MM.1S (cell line): ENCODE measurements at regions not wholly inside any gene's neighbourhood (a gene's known extent, or its start where the extent isn't known, plus 50 kb on each side); places are given as distances from the start of the nearest gene placed in this dataset.

Experiments
- DNase-seq: peaks from one replicate; pipeline ENCODE4 v3.0.0-alpha.2; 2015
- H2AFZ ChIP-seq: fragments of 300-600 bp; sonication (generic); 2 replicates; pipeline ENCODE4 v1.6.0; 2016; ENCODE audit warnings: antibody characterized with exemption, low read length
- H3F3A ChIP-seq: fragments of 300-600 bp; sonication (generic); 2 replicates; pipeline ENCODE4 v1.6.1; 2016; ENCODE audit warnings: mild to moderate bottlenecking, antibody characterized with exemption, low read length, moderate library complexity, mixed read lengths; ENCODE audit not compliant: insufficient read depth
- H3K27ac ChIP-seq: fragments of 300-600 bp; sonication (generic); 2 replicates; pipeline ENCODE4 v1.5.1; 2016; ENCODE audit warnings: mild to moderate bottlenecking, low read length
- H3K27me3 ChIP-seq: fragments of 300-600 bp; sonication (generic); replicated peaks from 2 replicates; pipeline ENCODE4 v1.6.0; 2016; ENCODE audit warnings: low read length; ENCODE audit not compliant: insufficient read depth
- H3K36me3 ChIP-seq: fragments of 300-600 bp; sonication (generic); replicated peaks from 2 replicates; pipeline ENCODE4 v1.6.1; 2016; ENCODE audit warnings: mild to moderate bottlenecking, low read length, mixed read lengths; ENCODE audit not compliant: insufficient read depth
- H3K4me1 ChIP-seq: fragments of 300-600 bp; sonication (generic); 2 replicates; pipeline ENCODE4 v1.6.1; 2016; ENCODE audit warnings: low read length, mixed read lengths
- H3K4me2 ChIP-seq: fragments of 300-600 bp; sonication (generic); 2 replicates; pipeline ENCODE4 v1.6.0; 2016; ENCODE audit warnings: low read depth, low read length
- H3K4me3 ChIP-seq: fragments of 300-600 bp; sonication (generic); 2 replicates; pipeline ENCODE4 v1.5.1; 2016; ENCODE audit warnings: low read length, mixed read lengths
- H3K79me2 ChIP-seq: fragments of 300-600 bp; sonication (generic); 2 replicates; pipeline ENCODE4 v1.6.1; 2016; ENCODE audit warnings: mixed run types, low read length, mixed read lengths
- H3K9ac ChIP-seq: fragments of 300-600 bp; sonication (generic); 2 replicates; pipeline ENCODE4 v1.6.1; 2016; ENCODE audit warnings: low read length, mixed read lengths
- H3K9me2 ChIP-seq: fragments of 300-600 bp; sonication (generic); replicated peaks from 2 replicates; pipeline ENCODE4 v1.6.1; 2016; ENCODE audit warnings: mild to moderate bottlenecking, low read length, mixed read lengths; ENCODE audit not compliant: insufficient read depth
- H3K9me3 ChIP-seq: fragments of 300-600 bp; sonication (generic); replicated peaks from 2 replicates; pipeline ENCODE4 v1.6.1; 2016; ENCODE audit warnings: mild to moderate bottlenecking, low read length, mixed read lengths; ENCODE audit not compliant: insufficient read depth
- H4K20me1 ChIP-seq: fragments of 300-600 bp; sonication (generic); 2 replicates; pipeline ENCODE4 v1.6.1; 2016; ENCODE audit warnings: mild to moderate bottlenecking, low read length, moderate library complexity, mixed read lengths; ENCODE audit not compliant: insufficient read depth
- EZH2 ChIP-seq: fragments of 300-600 bp; sonication (generic); optimal IDR thresholded peaks from 2 replicates; pipeline ENCODE3; 2017; ENCODE audit warnings: low read depth, mild to moderate bottlenecking, antibody characterized with exemption, low read length, mixed read lengths
- EZH2phosphoT487 ChIP-seq: fragments of 300-600 bp; sonication (generic); IDR thresholded peaks from 2 replicates; pipeline ENCODE4 v1.6.1; 2018; ENCODE audit warnings: antibody characterized with exemption, low read length
- TF ChIP-seq, protein P1 (sequence below): fragments of 300-600 bp; sonication (generic); IDR thresholded peaks from 2 replicates; pipeline ENCODE4 v1.5.1; 2016; ENCODE audit warnings: antibody characterized with exemption, low read length, mixed read lengths

DNA sequence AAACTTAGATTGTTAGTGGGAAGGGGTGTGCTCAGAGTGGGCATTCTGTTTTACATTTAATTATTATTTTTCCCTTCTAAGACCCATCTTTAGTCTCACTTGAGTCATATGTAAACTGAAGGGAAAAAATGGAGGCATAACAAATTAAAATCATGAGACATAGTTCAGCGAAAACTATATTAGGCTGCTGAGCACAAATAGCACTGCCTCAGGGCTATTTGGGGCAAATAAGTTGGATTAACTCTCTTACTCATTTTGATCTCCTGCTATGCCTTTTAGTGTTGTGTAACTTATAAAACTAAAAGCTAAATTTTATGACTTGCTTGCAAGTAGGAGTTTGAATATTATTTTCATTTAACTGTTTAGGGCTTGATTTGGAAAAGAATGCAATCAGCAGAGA, 1329.2 kb upstream of the PCDH7 start:
- H3K4me2 ChIP-seq, result no peak overlapping the region
- H3K4me3 ChIP-seq, result no peak overlapping the region
- TF ChIP-seq EZH2phosphoT487 (no peak), EZH2 (no peak)
- TF ChIP-seq, protein P1, sequence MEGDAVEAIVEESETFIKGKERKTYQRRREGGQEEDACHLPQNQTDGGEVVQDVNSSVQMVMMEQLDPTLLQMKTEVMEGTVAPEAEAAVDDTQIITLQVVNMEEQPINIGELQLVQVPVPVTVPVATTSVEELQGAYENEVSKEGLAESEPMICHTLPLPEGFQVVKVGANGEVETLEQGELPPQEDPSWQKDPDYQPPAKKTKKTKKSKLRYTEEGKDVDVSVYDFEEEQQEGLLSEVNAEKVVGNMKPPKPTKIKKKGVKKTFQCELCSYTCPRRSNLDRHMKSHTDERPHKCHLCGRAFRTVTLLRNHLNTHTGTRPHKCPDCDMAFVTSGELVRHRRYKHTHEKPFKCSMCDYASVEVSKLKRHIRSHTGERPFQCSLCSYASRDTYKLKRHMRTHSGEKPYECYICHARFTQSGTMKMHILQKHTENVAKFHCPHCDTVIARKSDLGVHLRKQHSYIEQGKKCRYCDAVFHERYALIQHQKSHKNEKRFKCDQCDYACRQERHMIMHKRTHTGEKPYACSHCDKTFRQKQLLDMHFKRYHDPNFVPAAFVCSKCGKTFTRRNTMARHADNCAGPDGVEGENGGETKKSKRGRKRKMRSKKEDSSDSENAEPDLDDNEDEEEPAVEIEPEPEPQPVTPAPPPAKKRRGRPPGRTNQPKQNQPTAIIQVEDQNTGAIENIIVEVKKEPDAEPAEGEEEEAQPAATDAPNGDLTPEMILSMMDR, result no peak
- H3K4me1 ChIP-seq, result no peaks in the 10 kb centered on the region
- H2AFZ ChIP-seq, result no peak overlapping the region
- no peak for DNase-seq
- no peaks in the 10 kb centered on the region for H3K9me3 ChIP-seq
- H3K9ac ChIP-seq, result no peak overlapping the region
- no peaks in the 10 kb centered on the region for H3K79me2 ChIP-seq
- no peaks in the 10 kb centered on the region for H3K27me3 ChIP-seq
- H3K27ac ChIP-seq, result no peak overlapping the region
- no peaks in the 10 kb centered on the region for H3F3A ChIP-seq
- no peaks in the 10 kb centered on the region for H4K20me1 ChIP-seq
- H3K36me3 ChIP-seq, result no peaks in the 10 kb centered on the region
- no peaks in the 10 kb centered on the region for H3K9me2 ChIP-seq

DNA sequence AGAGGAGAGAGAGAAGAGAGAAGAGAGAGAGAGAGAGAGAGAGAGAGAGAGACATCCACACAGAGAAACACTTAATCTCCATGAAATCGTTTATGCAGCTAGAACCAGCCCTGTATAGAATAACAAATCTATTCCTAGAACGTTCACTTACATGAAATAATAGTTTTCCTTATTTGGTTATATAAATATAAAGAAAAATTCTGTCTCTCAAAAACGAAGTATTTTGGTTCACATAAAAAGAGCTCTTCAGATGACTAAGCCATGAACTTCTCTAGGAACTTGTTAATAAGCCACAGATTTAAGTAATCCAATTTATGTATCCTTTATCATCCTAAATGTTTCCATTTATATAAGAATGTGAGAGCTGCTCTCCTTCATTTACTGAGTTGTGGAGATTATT, 1315.1 kb upstream of the PCDH7 start:
- Histone ChIP-seq H3K9me2 (no peaks in the 10 kb centered on the region), H3K36me3 (no peaks in the 10 kb centered on the region), H2AFZ (no peak overlapping the region), H3K9ac (no peak overlapping the region), H3K27me3 (no peaks in the 10 kb centered on the region), H3K79me2 (no peaks in the 10 kb centered on the region), H3K9me3 (no peaks in the 10 kb centered on the region), H3F3A (no peaks in the 10 kb centered on the region), H3K27ac (no peak overlapping the region), H3K4me3 (no peak overlapping the region), H3K4me1 (no peaks in the 10 kb centered on the region), H3K4me2 (no peak overlapping the region), H4K20me1 (no peaks in the 10 kb centered on the region)
- TF ChIP-seq, protein P1, result no peak
- TF ChIP-seq EZH2 (no peak), EZH2phosphoT487 (no peak)
- DNase-seq, result no peak

DNA sequence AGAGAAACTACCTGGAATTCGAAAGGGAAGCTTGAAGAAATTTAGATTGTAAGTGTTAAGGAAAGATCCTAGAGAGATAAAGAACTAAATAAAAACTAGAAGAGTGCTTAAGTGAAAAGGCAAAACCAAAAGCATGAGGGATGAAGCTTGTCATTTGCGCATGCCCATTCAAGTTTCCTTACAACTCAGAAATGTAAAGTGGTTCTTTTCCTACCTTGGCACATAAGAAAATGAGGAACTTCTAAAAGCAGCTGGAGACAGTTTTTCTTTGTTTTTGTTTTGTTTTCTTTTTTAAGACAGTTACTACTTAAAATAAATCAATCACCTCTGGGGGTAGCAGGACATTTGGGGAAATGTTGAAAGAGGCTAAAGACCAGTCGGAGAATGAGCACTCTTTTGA, 1304.4 kb upstream of the PCDH7 start:
- DNase-seq, result peak; percentile 10
- peak overlapping the region; percentile 15; the same call in 1 of the 2 replicates for H3K27ac ChIP-seq
- no peak for TF ChIP-seq EZH2
- no peak for TF ChIP-seq EZH2phosphoT487
- TF ChIP-seq, protein P1, result no peak
- no peaks in the 10 kb centered on the region for H3F3A ChIP-seq
- no peaks in the 10 kb centered on the region for H3K4me1 ChIP-seq
- peak overlapping the region; percentile 72 for H2AFZ ChIP-seq
- H3K9me2 ChIP-seq, result no peaks in the 10 kb centered on the region
- no peaks in the 10 kb centered on the region for H3K79me2 ChIP-seq
- H3K4me2 ChIP-seq, result peak overlapping the region; percentile 7; the same call in 1 of the 2 replicates
- H3K4me3 ChIP-seq, result peak overlapping the region; percentile 31; the same call in 1 of the 2 replicates
- H3K36me3 ChIP-seq, result no peaks in the 10 kb centered on the region
- H3K9ac ChIP-seq, result no peak overlapping the region
- no peaks in the 10 kb centered on the region for H3K27me3 ChIP-seq
- no peaks in the 10 kb centered on the region for H3K9me3 ChIP-seq
- H4K20me1 ChIP-seq, result no peaks in the 10 kb centered on the region
